Psoas muscle (tissue), 7 donors: ENCODE measurements at regions not wholly inside any gene's neighbourhood (a gene's known extent, or its start where the extent isn't known, plus 50 kb on each side); places are given as distances from the start of the nearest gene placed in this dataset.

Source experiments
- ATAC-seq, 4 donors: fragments of 200-7000 bp; cut with Tn5 transposase; one replicate each; pipeline ENCODE4 v1.9.1; 2020; ENCODE audit warnings: moderate library complexity in 3 of 4, mild to moderate bottlenecking in 2 of 4
- DNase-seq, 2 donors: peaks; one replicate each; pipeline ENCODE4 v3.0.0-alpha.2; 2020
- H3K27ac ChIP-seq: fragments of 200-600 bp; one replicate; pipeline ENCODE4 v1.8.0; 2022
- H3K27me3 ChIP-seq, 3 donors: fragments of 200-600 bp in 1 of 3; one replicate each; pipeline versions ENCODE4 v1.6.1 to v1.8.0; 2013 to 2022; ENCODE audit warnings: low read length in 2 of 3, mild to moderate bottlenecking in 2 of 3, moderate library complexity in 1 of 3; ENCODE audit not compliant: insufficient read depth in 3 of 3
- H3K36me3 ChIP-seq, 2 donors: fragments of 200-600 bp in 1 of 2; one replicate each; pipeline versions ENCODE4 v1.6.1 to v1.8.0; 2013 to 2022; ENCODE audit warnings: low read depth in 1 of 2, mild to moderate bottlenecking in 1 of 2, moderate library complexity in 1 of 2; ENCODE audit not compliant: insufficient read depth in 1 of 2
- H3K4me1 ChIP-seq: fragments of 200-600 bp; one replicate; pipeline ENCODE4 v1.8.0; 2022
- H3K4me3 ChIP-seq: fragments of 200-600 bp; one replicate; pipeline ENCODE4 v1.8.0; 2022; ENCODE audit warnings: mild to moderate bottlenecking
- H3K9me3 ChIP-seq: fragments of 200-600 bp; one replicate; pipeline ENCODE4 v1.8.0; 2022
- WGBS, 3 donors: extraction: QIAGEN DNeasy Blood & Tissue Kit; methylation state at CpG; one replicate each; pipeline versions ENCODE4 v1.1.6 to v1.1.7; 2013; 5-methylcytosine and 5-hydroxymethylcytosine counted together
- intact Hi-C, 2 donors: fragments of 100-400 bp; cut with DNase I; formaldehyde crosslinking; loops; one replicate each; pipeline versions ENCODE4 v1.11.0 to v1.14.2; 2022
- TF ChIP-seq, protein P1 (sequence below): fragments of 200-600 bp; IDR thresholded peaks from one replicate; pipeline ENCODE4 v1.8.0; 2022; ENCODE audit warnings: antibody characterized with exemption
- donor health status: healthy with polysubstance abuse.
- donor health status: DM: no; HTN: no; CAD: no; lungs with moderate emphysema.
- donor health status: Bipolar disorder and iron deficiency.
- donor health status: healthy.
- donor health status: DM: yes; HTN: yes; CAD: no.
- donor health status: DM: no; HTN: no; CAD: no.
- donor health status: DM: yes; HTN: yes; CAD: no.

DNA sequence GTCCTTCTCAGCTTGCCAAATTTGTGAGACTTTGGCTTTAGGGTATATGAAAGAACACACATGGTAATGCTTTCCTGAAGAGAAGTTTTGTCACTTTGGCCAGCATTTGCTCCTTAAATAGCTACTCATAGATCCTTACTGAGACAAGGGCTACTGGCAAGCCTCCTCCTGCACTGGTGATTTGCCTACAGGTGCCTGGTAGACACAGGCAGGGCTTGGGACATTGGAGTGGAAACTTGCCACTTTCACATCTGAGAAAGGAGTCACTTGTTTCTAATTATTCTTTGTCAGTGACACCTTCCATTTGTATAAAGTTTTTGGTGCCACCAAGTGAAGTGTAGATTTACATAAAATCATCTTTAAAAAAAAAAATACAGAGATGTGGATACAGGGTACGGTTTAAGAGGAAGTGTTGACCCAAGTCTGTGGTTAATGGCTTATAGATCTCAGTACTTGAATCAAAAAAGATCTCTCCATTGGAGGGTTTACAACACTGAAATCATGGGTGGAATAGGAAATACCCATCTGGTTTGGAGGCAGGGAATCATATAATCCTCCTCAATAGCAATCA, 132.8 kb upstream of the GADL1 start:
- TF ChIP-seq, protein P1, sequence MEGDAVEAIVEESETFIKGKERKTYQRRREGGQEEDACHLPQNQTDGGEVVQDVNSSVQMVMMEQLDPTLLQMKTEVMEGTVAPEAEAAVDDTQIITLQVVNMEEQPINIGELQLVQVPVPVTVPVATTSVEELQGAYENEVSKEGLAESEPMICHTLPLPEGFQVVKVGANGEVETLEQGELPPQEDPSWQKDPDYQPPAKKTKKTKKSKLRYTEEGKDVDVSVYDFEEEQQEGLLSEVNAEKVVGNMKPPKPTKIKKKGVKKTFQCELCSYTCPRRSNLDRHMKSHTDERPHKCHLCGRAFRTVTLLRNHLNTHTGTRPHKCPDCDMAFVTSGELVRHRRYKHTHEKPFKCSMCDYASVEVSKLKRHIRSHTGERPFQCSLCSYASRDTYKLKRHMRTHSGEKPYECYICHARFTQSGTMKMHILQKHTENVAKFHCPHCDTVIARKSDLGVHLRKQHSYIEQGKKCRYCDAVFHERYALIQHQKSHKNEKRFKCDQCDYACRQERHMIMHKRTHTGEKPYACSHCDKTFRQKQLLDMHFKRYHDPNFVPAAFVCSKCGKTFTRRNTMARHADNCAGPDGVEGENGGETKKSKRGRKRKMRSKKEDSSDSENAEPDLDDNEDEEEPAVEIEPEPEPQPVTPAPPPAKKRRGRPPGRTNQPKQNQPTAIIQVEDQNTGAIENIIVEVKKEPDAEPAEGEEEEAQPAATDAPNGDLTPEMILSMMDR, result no peak
- Histone ChIP-seq H3K9me3 (peaks cover 17% of the 10 kb centered on the region), H3K4me3 (no peak overlapping the region), H3K27me3 (no peaks in the 10 kb centered on the region), H3K4me1 (no peaks in the 10 kb centered on the region), H3K36me3 (no peaks in the 10 kb centered on the region), H3K27ac (no peak overlapping the region)
- WGBS, 3 donors, result 87 to 97% (median 91%) methylated on average over 1 of the region's 1 CpG
- DNase-seq (no peak), ATAC-seq (no peak)
- intact Hi-C loops, result no loop called here

DNA sequence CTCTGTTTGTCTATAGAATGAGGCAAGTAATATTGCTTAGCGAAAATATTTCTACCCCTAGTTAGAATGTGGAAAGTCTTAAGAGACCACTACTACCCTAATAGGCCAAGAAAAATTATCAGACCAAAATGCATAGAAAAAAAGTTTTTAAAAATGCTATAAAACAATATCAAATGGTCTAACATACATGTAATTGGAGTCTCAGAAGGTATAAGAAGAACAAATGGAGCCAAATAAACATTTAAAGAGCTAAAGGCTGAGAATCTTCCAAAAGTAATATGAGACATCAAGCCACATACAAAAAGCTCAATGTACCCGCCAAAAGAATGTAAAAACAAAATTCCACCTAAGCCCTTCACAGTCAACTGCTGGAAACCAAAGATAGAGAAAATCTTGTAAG, 133.5 kb upstream of the GADL1 start:
- intact Hi-C loops, result no loop called here
- Histone ChIP-seq H3K36me3 (no peaks in the 10 kb centered on the region), H3K4me1 (no peaks in the 10 kb centered on the region), H3K4me3 (no peak overlapping the region), H3K9me3 (peaks cover 17% of the 10 kb centered on the region), H3K27ac (no peak overlapping the region), H3K27me3 (no peaks in the 10 kb centered on the region)
- TF ChIP-seq, protein P1, result no peak
- DNase-seq (no peak), ATAC-seq (no peak)
- 76 to 78% (median 77%) methylated on average over 2 of the region's 2 CpGs for WGBS, 3 donors

DNA sequence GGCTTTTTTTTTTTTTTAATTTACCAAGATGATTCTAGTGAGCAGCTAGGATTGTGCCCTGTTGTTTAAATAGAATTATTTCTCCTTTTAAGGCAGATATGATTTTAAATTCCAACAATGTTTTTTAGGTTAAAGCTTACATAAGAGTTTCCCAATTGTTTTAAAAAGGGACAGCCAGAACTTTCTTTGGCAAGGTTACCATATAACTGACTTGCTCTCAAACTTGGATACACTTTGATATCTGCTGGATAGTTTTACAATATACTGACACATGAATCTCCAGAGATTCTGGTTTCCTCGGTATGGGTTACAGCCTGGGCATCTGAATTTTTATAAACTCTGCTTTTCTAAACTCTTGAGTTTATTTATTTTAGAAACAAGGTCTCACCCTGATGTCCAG, 134.3 kb upstream of the GADL1 start:
- Histone ChIP-seq H3K4me1 (no peaks in the 10 kb centered on the region), H3K36me3 (no peaks in the 10 kb centered on the region), H3K27ac (no peak overlapping the region), H3K9me3 (peaks cover 17% of the 10 kb centered on the region), H3K27me3 (no peaks in the 10 kb centered on the region), H3K4me3 (no peak overlapping the region)
- intact Hi-C loops, result no loop called here
- TF ChIP-seq, protein P1, result no peak
- 56 to 70% (median 70%) methylated on average over 1 of the region's 1 CpG for WGBS, 3 donors
- DNase-seq (no peak), ATAC-seq (no peak)

DNA sequence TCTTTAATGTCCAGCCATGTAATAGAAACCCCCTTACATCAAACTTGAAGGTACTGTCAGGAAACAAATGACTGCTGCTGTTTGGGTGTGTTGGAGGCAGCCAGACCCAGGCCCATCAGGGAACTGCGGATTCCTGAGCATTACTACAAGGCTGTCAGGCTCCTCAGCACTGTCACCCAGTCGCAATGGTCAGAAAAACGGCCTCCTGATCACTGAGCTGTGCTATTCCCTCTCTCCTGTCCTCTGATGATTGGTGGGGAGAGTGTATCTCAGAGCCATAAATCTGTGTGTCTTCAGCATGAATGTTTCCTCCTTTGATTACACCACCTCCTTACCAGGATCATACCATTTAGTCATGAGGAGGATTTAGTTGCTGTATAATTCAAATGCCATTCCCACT, 135.2 kb upstream of the GADL1 start:
- Histone ChIP-seq H3K9me3 (peaks cover 17% of the 10 kb centered on the region), H3K36me3 (no peaks in the 10 kb centered on the region), H3K4me1 (no peaks in the 10 kb centered on the region), H3K27me3 (no peaks in the 10 kb centered on the region), H3K4me3 (no peak overlapping the region), H3K27ac (no peak overlapping the region)
- TF ChIP-seq, protein P1, result no peak
- intact Hi-C loops, result no loop called here
- ATAC-seq, result no peak
- WGBS, 3 donors, result 64 to 78% (median 64%) methylated on average over 3 of the region's 3 CpGs
- no peak for DNase-seq

DNA sequence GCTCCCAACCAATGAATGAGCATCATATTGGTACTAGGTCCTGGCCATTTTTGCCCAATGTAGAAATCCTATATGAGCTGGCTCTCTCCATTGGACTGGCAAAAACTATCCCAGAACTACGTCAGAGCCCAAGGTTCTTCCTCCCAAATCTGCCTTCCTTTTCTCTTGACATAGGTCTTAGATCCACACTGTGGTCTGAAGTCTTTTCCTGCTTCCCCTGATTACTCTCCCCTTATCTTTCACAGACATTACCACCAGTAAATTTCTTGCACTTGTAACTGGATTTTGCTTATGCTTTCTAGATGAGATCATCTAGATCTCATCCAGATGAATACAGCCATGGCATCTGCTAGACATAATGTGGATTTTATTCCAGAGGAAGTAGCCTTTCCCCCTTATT, 141.2 kb upstream of the GADL1 start:
- H3K36me3 ChIP-seq, result no peaks in the 10 kb centered on the region
- intact Hi-C loops, result no loop called here
- no peaks in the 10 kb centered on the region for H3K9me3 ChIP-seq
- H3K27me3 ChIP-seq, result no peaks in the 10 kb centered on the region
- no peak for DNase-seq
- ATAC-seq, result no peak
- H3K4me1 ChIP-seq, result peaks cover 2% of the 10 kb centered on the region
- WGBS, 3 donors, result 59 to 80% (median 72%) methylated on average over 1 of the region's 1 CpG
- no peak overlapping the region for H3K27ac ChIP-seq
- TF ChIP-seq, protein P1, result no peak
- no peak overlapping the region for H3K4me3 ChIP-seq
